ENCODE measurements at regions not wholly inside any gene's neighbourhood (a gene's known extent, or its start where the extent isn't known, plus 50 kb on each side); places are given as distances from the start of the nearest gene placed in this dataset.
"Not testable (repeated sequence)": the region's sequence is repeated elsewhere in the genome, so short reads cannot be mapped to it uniquely, and the experiment has no call there.

DNA sequence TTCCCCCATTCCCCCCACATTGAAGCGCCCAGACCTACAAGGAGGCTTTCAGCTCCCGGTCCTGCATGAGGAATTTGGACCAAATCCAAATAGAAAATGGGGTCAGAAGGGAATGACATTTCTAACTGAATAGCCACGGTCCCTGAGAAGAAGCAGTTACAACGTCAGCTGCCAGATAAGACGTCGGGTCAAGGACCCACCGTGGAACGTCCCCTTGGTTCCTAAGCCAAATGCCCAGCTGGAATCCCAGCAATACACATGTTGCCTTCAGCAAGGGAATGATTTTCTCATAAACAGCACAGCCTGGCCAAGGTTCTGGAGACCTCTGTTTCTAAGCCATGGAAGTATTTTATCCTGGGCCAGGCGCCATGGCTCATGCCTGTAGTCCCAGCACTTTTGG is 109.1 kb upstream of the PEG3 start:
- DNase-seq: no peak

DNA sequence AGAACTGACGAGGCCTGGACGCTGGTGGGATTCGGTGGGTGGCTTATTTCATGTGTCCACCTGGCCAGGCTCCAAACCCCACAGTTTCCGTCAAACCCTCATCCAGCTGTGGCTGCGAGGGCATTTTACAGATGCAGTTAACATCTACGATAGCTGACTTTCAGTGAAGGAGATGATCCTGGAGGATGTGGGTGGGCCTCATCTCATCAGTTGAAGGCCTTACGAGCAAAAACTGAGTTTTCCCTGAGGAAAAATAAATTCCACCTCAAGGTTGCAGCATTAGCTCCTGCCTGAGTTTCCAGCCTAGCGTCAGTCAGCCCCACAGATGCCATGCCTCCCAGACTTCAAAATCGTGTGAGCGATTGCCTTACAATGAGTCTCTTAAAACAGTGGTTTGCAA is 111.1 kb upstream of the PEG3 start:
- no peak for DNase-seq

DNA sequence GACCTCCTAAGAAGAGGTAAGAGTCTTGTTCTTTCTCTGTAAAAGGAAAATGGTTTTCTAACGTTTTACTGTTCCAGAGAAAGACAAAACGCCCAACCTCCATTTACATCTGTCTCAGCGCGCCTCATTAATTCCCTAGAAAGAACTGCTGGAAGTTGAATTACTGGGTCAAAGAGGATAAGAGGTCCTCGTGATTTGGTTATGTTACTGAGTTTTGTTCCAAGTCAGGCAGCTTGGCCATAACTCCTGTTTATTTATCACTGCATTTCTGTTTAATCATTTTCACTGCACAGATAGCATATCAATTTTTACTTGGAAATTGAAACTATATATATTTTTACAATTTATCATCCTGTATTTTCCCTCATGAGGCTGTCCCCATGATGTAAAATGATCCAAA is 112.9 kb upstream of the PEG3 start:
- no peak for DNase-seq

DNA sequence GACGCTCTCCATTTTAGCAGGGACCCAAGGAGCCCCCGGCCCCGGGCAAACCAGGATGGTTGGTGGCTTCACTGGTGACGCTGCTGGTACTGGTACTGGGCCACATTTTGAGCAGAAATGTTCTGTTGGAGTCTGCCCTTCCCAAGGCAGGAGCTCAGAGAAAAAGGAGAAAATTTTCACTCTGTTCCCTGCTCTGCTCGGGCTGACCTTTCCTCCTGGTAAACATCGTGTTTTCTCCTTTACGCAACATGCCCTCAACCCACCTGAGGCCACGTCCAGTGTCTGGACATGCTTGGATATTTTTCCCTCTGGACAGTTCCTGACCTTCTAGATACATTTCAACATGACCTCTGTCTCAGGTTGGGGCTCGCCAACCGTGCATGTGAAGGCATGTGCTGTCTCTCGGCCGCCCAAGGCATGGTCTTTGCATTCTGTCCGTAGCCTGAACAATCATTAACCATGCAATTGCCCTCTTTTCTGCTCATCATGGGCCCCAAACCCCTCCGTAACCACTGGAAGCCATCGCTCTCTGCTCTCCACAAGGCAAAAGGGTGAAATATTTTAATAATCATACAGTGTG is 115.2 kb upstream of the PEG3 start:
- no peak for DNase-seq

DNA sequence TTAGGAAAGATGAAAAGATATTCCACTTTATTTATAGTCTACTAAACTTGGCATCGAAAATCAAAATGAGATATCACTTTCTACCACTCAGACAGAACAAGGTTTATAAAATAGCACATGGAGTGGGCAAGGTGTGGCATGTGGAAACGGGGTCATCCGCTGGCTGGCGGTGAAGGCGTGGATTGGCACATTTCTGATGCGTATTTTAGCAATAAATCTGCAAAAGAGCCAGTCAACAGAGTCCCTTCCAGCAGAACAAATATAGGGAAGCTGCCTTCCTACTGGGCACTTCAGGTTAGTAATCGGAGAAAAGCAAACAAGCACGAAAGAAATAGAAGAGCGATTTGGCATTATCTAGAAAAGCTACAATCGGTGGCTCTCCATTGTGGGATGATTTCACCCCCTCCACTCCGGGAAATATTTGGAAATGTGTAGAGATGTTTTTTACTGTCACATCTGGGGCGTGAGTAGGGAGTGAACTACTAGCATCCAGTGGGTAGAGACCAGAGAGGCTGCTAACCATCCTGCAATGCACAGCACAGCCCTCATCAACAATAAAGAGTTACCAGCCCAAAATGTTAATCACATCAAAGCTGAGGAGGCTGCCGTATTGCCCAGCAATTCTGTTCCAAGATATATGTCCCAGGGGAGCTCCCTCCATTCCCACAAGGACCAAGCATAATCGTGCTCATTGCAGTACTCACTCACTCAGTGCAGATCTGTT is 116.1 kb upstream of the PEG3 start:
- DNase-seq: no peak

DNA sequence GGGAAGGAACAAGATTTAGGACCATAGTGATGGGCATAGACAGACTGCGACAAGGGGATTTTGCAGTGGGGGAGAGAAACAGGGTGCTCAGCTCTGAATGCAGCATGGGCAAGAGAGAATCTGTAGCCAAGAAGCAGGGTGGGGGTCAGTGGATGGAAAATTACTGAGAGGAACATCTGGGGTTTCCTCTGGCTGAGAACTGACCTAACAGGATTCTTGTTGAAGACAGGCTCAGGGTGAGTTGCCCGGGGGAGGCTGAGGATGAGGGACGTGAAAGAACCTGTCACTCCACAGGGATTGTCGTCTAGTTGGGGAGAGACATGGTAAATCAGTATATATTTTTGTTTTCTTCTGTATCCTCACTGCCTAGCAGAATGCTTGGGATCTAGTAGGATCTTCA is 118.7 kb upstream of the PEG3 start:
- DNase-seq: no peak

DNA sequence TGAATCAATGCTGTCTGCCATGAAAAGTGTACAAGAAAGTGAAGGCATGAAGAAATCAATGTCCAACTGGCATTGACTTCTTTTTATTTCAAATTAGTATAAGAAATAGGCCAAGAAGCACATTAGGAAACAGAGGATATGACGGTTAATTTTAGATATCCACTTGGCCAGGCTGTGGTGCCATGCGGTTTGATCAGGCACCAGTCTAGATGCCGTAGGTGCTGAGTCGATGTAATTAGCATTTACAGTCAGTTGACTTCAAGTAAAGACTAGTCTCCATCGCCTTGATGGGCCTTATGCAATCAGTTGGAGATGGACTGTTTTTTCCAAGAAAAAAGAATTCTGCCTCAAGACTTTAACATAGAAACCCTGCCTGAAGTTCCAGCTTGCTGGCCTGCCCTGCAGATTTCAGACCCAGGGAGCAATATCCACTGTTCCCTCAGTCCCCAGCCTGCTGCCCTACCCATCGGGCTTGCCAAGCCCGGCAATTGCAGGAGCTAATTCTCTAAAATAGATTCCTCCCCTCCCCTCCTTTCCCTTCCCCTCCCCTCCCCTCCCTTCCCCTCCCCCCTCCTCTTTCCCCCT is 120.5 kb upstream of the PEG3 start:
- DNase-seq: no peak

DNA sequence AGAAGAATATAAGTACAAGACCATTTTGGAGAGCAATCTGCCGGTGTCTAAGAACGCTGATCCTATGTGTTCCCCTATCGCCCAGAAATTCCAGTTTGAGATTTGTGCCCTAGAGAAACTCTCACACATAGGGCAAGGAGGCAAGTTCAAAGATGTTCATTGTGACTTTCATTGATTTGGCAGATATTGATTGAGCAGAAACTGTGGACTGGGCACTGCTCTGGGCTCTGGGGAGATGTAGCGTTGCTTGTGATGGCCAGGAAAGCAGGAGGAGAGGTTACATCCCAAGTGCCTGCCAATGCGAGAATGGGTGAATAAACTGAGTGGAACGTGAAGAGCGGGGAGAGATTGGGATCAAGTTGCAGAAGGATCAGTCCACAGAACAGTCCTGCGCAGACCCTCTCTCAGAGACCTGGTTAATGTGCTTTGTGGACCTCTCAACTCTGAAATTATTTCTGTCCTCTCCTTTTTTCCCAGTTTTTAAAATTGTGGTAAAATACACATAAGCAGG is 123.9 kb upstream of the PEG3 start:
- no peak for DNase-seq

DNA sequence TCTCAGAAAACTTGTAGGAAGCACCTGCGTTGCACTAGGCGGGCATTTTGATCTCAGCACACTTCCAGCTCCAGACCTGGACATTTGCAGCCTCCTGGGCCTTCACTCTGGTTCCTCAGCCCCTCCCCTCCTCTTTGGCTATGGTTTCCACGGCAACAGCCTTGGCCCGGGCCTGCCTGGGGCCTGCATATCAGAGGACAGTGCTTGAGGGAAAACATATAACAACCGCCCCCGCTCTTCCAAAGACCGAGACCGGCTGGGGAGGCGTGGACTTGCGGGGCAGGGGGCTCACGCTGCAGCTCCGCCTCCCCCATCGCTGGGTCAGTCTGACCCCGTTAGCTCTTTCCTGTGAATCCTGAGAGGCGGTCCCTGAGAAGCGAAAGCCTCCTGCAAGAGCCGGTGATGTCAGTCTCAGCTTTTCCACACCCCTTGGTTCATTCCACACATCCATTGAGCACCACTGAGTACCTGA is 125.7 kb upstream of the PEG3 start:
- no peak for DNase-seq

DNA sequence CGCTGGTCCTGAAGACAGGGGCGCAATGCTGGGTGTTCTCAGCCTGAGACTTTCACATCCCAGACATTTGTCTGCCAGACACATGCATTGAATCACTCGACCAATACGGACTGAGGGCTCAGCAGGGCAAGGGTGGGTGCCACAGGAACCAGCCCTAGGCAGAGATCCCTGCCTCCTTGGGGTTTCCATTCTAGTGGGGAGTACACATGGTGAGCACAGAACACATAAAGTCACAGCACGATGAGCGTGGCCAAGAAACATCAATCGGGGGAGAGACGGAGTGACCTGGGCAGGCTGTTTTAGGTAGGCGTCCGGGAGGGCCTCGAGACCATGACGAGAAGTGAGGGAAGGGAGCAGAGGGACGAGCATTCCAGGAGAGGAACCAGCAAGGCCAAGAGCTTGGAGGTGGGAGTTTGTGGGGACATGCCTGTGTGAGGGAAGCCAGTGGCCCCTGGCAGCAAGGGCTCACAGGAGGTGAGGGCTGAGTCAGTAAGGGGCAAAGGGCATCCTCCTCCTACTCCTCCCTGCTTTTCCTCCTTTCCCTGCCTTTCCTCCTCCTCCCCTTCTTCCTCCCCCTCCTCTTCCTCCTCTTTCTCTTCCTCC is 126.3 kb upstream of the PEG3 start:
- no peak for DNase-seq

DNA sequence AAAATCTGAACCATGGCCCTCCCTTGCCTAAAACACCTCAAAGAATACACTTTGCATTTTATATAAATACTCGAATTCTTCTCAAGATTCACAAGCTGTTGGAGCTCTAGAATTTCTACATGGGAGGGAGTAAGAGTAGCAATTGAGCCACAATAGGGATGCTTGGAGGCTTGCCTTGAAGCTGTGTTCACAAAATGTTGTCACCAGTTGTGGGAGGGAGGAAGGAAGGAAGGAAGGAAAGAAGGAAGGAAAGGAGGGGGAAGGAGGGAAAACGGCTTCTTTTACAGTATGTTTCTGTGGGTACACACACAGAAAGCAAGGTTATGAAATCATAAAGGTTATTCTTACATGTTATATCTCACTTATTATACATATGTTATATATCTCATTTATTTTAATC is 128.6 kb upstream of the PEG3 start:
- DNase-seq: no peak

DNA sequence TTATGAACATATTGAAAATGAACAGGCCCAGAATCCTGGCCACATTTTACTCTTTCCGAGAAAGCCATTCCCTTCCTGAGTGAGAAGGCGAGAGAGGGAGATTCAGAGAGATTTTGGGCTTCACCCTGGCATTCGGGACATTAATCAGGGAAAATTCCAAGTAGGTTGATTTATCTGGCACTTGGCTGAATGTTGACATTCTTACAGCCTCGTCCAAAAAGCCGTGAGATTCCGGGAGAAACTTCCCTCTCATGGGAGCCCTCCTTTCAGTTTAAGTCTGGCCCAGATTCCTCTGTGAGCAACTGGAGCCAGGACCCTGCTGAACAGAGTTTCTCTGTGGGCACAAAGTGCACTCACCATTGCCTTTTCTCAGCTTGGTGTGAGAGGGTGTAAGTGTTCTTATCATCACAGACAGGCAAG is 129.2 kb upstream of the PEG3 start:
- DNase-seq: no peak

DNA sequence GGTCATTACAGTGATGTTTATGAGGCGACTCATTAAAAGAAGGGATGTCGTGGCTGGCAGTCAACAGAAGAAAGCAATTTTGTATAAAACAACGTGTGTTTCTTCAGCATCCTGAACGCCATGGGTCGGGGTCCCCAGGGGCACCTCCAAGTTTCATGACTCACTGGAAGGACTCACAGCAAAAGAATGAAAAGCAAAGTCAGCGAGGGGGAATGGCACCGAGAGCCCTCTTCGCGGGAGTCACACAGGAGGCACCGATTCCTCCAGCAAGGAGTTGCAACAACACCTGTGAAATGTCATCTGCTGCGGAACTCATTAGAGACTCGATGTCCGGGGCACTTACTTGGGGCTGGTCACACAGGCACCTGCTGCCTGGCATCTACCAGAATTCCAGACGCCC is 130.7 kb upstream of the PEG3 start:
- DNase-seq: no peak

DNA sequence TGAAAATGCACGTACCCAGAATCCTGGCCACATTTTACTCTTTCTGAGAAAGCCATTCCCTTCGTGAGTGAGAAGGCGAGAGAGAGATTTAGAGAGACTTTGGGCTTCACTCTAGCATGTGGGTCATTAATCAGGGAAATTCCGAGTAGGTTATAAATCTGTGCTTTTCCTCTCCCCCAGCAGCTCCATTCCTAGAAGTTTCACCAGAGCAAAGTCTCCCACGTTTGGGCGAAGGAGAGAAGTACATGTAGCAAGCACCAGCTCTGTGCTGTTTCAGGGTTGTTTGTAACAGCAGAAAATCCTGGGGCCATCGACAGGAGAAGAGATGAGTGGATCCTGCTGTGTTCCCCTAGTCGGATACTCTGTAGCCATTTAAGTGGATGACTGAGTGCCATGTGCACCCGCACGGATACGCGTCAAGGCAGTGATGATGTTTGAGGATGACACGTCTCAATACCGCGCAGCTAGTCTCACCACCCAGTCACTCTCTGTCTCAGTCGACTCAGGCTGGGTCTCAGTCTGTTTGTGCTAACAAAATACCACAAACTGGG is 131.8 kb upstream of the PEG3 start:
- DNase-seq: no peak

DNA sequence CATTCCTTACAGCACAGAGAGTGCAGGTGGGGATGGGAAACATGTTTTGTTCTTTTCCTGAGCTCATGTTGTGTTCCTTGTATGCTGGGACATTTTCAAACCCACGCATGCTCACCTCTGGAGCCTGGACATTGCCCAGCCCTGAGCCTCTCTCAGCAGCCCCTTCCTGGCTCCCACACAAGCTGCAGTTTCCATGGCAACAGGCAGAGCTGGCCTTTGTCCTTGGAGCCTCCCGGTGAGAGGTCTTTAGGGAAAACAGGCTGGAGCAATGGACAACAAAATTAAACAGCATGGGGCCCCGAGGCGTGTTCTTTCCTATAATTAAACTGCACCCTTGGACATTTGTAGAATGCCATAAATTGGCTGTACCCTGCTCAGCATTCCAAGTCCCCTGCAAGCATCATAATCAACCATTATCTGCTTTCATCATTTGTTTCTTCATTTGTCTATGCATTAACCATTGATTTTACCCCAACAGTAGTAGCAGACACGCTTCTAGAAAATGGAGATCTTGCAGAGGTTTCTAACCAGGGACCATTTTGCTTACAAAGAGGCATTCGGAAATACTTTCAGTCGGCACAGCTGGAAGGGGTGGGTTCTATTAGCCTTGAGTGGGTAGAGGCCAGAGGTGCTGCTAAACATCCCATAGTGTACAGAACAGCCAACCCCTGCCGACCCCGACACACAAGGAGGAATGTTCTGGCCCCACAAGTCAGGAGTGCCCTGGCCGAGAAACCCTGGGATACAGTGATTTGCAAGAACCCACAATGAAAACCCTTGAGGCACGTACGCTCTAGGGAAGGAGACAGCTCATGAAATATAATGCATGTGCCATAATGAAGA is 133.4 kb upstream of the PEG3 start:
- DNase-seq: no peak

DNA sequence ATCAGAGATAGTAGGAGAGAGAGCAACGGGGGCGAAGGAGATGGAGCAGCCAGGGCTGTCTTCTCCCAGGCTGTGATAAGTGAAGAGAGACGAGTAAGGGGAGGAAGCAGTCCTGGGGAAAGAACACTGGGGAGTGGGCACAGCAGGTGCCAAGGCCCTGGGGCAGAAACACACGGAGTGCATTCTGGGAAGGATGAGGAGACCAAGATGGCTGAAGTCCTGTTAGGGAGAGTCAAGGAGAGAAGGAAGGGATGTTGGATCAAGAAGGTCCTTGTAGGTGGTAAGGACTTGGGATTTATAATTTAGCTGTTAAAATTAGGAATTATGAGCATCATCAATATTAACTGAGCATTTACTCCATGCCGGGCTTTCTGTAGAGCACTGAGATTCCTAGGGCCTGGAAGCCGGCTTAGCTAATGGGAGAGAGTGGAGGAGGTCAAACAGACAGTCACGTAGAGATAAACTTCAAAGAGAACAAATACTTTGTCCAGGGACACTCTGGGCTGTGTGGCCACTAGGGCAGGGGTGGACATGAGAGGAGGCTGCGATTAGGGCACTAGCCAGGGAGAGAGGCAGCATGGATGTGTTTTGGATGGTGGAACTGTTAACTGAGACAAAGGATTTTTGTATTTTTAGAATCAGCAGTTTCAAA is 134.2 kb upstream of the PEG3 start:
- no peak for DNase-seq

DNA sequence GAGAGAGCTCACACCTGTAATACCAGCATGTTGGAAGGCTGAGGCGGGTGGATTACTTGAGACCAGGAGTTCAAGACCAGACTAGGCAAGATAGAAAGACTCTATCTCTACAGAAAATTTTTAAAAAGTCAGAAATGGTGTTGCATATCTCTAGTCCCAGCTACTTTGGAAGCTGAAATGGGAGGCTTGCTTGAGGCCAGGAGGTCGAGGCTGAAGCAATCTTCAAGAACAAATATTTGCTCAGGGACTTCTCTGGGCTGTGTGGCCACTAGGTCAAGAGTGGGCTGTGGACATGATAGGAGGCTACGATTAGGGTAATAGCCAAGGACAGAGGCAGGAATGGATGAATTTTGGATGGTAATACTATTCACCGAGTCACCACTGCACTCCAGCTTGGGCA is 135.8 kb upstream of the PEG3 start:
- DNase-seq: no peak

DNA sequence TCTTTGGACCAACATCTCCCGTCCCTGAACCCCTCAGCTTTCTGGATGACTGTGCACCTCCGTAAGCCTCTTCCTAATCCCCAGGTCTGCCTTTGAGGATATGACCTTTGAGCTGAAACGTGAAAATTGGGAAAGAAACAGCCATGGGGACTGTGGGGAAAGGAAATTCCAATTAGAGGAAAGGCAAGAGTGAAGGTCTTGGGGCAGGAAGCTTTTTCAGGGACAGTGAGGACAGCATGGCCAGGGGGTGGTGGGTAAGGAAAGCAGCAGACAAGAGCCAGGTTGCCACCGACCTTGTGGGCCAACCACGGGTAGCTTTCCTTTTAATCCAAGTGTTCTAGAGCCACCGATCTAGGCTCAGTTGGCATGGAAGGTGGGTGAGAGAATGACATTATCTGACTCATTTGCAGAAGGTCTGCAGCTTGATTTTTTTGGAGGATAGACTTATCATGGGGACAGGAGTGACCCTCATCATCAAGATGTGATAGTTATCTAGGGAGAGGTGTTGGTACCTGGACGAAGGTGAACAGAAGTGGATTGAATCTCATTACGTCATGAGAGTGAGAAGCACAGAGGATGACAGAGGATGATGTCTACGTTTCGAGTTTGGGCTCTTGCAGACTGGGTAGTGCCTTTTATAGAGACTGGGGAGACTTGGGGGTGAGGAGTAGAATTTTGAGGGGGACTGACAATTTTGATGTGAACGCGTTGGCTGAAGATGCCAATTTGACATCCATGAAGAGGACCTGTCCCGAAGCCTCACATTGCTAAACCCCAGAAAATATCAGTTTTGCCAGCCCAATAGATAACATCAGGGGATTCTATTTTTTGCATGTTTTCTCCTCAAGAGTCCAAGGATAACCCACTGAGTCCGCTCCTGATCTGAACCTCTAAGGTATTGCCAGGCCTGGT is 136.7 kb upstream of the PEG3 start:
- DNase-seq: no peak

DNA sequence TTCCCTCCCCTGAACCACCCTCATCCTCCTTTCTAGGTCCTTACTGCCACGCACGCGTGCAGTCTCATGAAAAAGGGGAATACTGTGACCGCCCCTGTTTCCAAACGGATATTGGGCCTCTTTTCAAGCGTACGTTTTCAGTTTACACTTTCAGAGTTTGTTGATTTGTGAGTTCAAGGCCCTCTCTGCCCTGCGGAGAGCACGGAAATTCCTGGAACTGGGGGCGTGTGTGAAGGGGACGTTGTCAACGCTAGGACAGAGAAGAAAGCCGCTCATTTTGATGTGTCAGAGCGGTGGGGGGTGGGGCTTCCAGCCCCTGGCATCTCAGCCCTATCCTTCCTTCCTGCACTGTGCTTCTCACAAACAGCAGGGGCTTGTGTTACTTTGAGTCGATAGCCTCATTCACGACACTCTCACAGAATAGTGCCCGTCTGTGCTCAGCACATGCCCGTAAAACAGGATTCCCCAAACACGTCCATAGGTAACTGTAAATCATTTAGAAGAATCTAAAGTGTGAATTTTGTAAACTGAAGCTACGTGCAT is 137.6 kb upstream of the PEG3 start:
- no peak for DNase-seq

DNA sequence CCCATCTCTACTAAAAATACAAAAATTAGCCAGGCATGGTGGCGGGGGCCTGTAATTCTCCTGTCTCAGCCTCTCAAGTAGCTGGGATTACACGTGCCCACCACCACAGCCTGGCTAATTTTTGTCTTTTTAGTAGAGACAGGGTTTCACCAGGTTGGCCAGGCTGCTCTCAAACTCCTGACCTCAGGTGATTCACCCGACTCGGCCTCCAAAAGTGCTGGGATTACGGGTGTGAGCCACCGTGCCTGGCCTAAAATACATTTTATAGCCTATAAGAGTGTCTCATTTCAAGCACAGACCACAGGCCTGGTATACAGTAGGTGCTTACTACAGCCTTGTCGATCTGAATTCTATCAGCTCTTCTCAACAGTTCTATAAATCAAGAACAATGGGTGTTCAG is 139.5 kb upstream of the USP29 start:
- not testable (repeated sequence) for DNase-seq

DNA sequence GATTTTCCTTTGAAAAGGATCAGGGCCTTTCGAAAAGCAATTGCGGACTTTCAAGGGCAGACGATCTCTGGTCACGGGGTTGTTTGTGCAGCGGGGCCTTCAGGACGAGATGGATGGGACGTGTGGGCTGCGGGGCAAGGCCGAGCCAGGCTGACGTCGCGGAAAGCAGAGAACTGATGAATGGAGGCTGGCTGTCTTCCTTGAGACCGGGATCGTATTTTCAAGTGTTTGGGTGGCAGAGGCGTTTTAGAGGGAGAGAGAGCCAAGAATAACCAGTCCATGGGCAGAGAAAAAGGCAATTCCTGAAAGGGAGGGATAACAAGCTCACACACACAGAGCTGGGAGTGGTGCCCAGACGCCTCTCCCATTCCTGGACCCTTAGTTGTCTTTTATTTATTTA is 138.9 kb upstream of the USP29 start:
- no peak for DNase-seq
